ENCODE measurements at regions not wholly inside any gene's neighbourhood (a gene's known extent, or its start where the extent isn't known, plus 50 kb on each side); places are given as distances from the start of the nearest gene placed in this dataset.

- intact Hi-C loops (cut with micrococcal nuclease; ENCODE audit: unreplicated experiment) = no loop called here
- CTCF ChIA-PET = no interaction called here
- no peak for ATAC-seq
These were observed 110.4 kb upstream of the ZNF516 start for GRCh38 chr18:76605341-76605929.

DNA sequence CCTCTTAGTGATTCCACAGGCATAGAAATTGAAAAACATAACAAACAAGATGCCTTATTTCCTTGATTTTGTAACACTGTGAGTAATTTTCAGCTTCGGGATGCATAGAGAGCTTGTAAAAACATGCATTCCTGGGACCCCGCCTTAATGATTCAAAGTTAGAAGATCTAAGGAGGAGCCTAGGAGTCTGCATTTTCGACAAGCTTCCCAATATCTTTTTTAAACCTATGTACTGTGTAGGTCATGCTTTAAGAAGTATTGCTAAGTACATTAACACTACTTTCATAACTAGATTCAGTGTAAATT is 109.8 kb upstream of the ZNF516 start:
- POLR2A ChIA-PET = interaction anchor here (0.6 kb wide), 1 partner anchor 286 kb away, joined by 3 read pairs; no protein-coding TSS in a partner anchor
- ATAC-seq = no peak

More at GRCh38 chr18:76605341-76605929, 110.4 kb upstream of the ZNF516 start:
- Histone ChIP-seq H3K36me3 (ENCODE audit: control insufficient read depth, insufficient read depth, low read length) (no peaks in the 10 kb centered on the region), H3K9me3 (ENCODE audit: control insufficient read depth, insufficient read depth, low read depth, low read length) (no peaks in the 10 kb centered on the region), H3K4me3 (ENCODE audit: low read depth in 2 of 2, low read length in 2 of 2) (no peak overlapping the region), H3K27me3 (ENCODE audit: control insufficient read depth, insufficient read depth, low read length) (peaks cover 13% of the 10 kb centered on the region), H3K27ac (ENCODE audit: low read length) (no peak overlapping the region), H3K4me1 (ENCODE audit: control insufficient read depth, insufficient read depth, low read length) (no peaks in the 10 kb centered on the region)
- in situ Hi-C loops (cut with HindIII; ENCODE audit: low pct_unique_long_range_greater_than_20kb, low sequenced_read_pairs) = no loop called here
- no peak for DNase-seq (ENCODE audit: low read depth, low spot score)
- TF ChIP-seq, protein P1, sequence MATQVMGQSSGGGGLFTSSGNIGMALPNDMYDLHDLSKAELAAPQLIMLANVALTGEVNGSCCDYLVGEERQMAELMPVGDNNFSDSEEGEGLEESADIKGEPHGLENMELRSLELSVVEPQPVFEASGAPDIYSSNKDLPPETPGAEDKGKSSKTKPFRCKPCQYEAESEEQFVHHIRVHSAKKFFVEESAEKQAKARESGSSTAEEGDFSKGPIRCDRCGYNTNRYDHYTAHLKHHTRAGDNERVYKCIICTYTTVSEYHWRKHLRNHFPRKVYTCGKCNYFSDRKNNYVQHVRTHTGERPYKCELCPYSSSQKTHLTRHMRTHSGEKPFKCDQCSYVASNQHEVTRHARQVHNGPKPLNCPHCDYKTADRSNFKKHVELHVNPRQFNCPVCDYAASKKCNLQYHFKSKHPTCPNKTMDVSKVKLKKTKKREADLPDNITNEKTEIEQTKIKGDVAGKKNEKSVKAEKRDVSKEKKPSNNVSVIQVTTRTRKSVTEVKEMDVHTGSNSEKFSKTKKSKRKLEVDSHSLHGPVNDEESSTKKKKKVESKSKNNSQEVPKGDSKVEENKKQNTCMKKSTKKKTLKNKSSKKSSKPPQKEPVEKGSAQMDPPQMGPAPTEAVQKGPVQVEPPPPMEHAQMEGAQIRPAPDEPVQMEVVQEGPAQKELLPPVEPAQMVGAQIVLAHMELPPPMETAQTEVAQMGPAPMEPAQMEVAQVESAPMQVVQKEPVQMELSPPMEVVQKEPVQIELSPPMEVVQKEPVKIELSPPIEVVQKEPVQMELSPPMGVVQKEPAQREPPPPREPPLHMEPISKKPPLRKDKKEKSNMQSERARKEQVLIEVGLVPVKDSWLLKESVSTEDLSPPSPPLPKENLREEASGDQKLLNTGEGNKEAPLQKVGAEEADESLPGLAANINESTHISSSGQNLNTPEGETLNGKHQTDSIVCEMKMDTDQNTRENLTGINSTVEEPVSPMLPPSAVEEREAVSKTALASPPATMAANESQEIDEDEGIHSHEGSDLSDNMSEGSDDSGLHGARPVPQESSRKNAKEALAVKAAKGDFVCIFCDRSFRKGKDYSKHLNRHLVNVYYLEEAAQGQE (IDR thresholded peaks at IDR 0.05; ENCODE audit: insufficient read depth in 1 of 2, low read depth in 2 of 2, low read length in 1 of 2) = no peak
- TF ChIP-seq POLR2AphosphoS5 (IDR thresholded peaks at IDR 0.05; ENCODE audit: low read depth, low read length) (no peak), TCF7L2 (IDR thresholded peaks at IDR 0.05; ENCODE audit: low read depth, low read length) (no peak), SIN3A (IDR thresholded peaks at IDR 0.05; ENCODE audit: borderline replicate concordance, insufficient read depth, low read depth, low read length) (no peak), CTCF (IDR thresholded peaks at IDR 0.05) (no peak)
- POLR2A ChIA-PET = no interaction called here
- BruUV-seq (replicated peaks) = no TSS peak

More for the DNA sequence above, 109.8 kb upstream of the ZNF516 start:
- Histone ChIP-seq H3K36me3 (ENCODE audit: control insufficient read depth, insufficient read depth, low read length) (no peaks in the 10 kb centered on the region), H3K9me3 (ENCODE audit: control insufficient read depth, insufficient read depth, low read depth, low read length) (no peaks in the 10 kb centered on the region), H3K27ac (ENCODE audit: low read length) (no peak overlapping the region), H3K27me3 (ENCODE audit: control insufficient read depth, insufficient read depth, low read length) (peaks cover 13% of the 10 kb centered on the region), H3K4me3 (ENCODE audit: low read depth in 2 of 2, low read length in 2 of 2) (no peak overlapping the region), H3K4me1 (ENCODE audit: control insufficient read depth, insufficient read depth, low read length) (no peaks in the 10 kb centered on the region)
- intact Hi-C loops (cut with micrococcal nuclease; ENCODE audit: unreplicated experiment) (no loop called here), in situ Hi-C loops (cut with HindIII; ENCODE audit: low pct_unique_long_range_greater_than_20kb, low sequenced_read_pairs) (no loop called here)
- DNase-seq (ENCODE audit: low read depth, low spot score) = no peak
- no TSS peak for BruUV-seq (replicated peaks)
- CTCF ChIA-PET = no interaction called here
- TF ChIP-seq, protein P1 (IDR thresholded peaks at IDR 0.05; ENCODE audit: insufficient read depth in 1 of 2, low read depth in 2 of 2, low read length in 1 of 2) = no peak
- TF ChIP-seq SIN3A (IDR thresholded peaks at IDR 0.05; ENCODE audit: borderline replicate concordance, insufficient read depth, low read depth, low read length) = no peak
- TF ChIP-seq POLR2AphosphoS5 (IDR thresholded peaks at IDR 0.05; ENCODE audit: low read depth, low read length) = no peak
- TF ChIP-seq CTCF (IDR thresholded peaks at IDR 0.05) = no peak
- no peak for TF ChIP-seq TCF7L2 (IDR thresholded peaks at IDR 0.05; ENCODE audit: low read depth, low read length)
